K562 (cell line): ENCODE measurements at regions not wholly inside any gene's neighbourhood (a gene's known extent, or its start where the extent isn't known, plus 50 kb on each side); places are given as distances from the start of the nearest gene placed in this dataset.

ENCODE experiments used
- ATAC-seq: fragments of 200-7000 bp; cut with Tn5 transposase; 3 replicates; pipeline ENCODE4 v1.9.1; 2020; ENCODE audit warnings: moderate library complexity
- BruUV-seq: library from RNA; stranded (reverse); fragments of 400-500 nt; replicated peaks from 2 replicates; lab custom pipeline; 2021; lab: Mats Ljungman, UMichigan
- CTCF ChIA-PET: fragments of 300-600 bp; formaldehyde crosslinking; extraction: SDS; loops from one replicate; lab custom pipeline; 2021; ENCODE audit warnings: low intra/inter-chr PET ratio; lab: Yijun Ruan, JAX
- POLR2A ChIA-PET: fragments of 300-600, 350-650 bp; sonication (Branson Sonifier 250); formaldehyde crosslinking; extraction: SDS; loops from one replicate; lab custom pipeline; 2021; ENCODE audit warnings: antibody characterized with exemption, inconsistent platforms; lab: Yijun Ruan, JAX
- DNase-seq, 4 experiments: peaks; one replicate each; pipeline versions ENCODE4 v3.0.0 to v3.0.0-alpha.2; 2011 to 2018; ENCODE audit warnings: low spot score in 3 of 4, mixed read lengths in 3 of 4; ENCODE audit errors: extremely low read depth in 1 of 4
- FAIRE-seq: peaks from 2 replicates; lab custom pipeline; 2011; peaks lifted over from hg19 to GRCh38; lab: Jason Lieb, UNC
- H2AFZ ChIP-seq: 2 replicates; pipeline ENCODE4 v1.6.0; 2011; ENCODE audit warnings: low read depth, low read length, control low read depth, inconsistent platforms
- H3K27ac ChIP-seq: fragments of 200-600 bp; 3 replicates; pipeline ENCODE4 v1.8.0; 2011; ENCODE audit warnings: low read depth, mild to moderate bottlenecking, control low read depth, inconsistent platforms, low read length, moderate library complexity, mixed read lengths; ENCODE audit errors: extremely low read depth
- H3K27me3 ChIP-seq, 2 experiments: fragments of 300-600 bp in 1 of 2; 2 replicates in 1 of 2; 3 replicates in 1 of 2; pipeline versions ENCODE4 v1.6.0 to v1.8.0; 2011; ENCODE audit warnings: inconsistent platforms in 2 of 2, low read length in 2 of 2, mild to moderate bottlenecking in 1 of 2, mixed read lengths in 1 of 2, moderate library complexity in 1 of 2; ENCODE audit not compliant: control insufficient read depth in 2 of 2, insufficient read depth in 2 of 2
- H3K36me3 ChIP-seq: fragments of 300-600 bp; 3 replicates; pipeline ENCODE4 v1.8.0; 2011; ENCODE audit warnings: mild to moderate bottlenecking, low read length, inconsistent platforms; ENCODE audit not compliant: control insufficient read depth, insufficient read depth
- H3K4me1 ChIP-seq, 2 experiments: fragments of 200-600 bp in 1 of 2; replicated peaks in 1 of 2; 2 replicates in 1 of 2; 3 replicates in 1 of 2; pipeline versions ENCODE4 v1.5.1 to v1.8.0; 2011; ENCODE audit warnings: inconsistent platforms in 2 of 2, low read length in 2 of 2, mild to moderate bottlenecking in 1 of 2, mixed read lengths in 1 of 2, moderate library complexity in 1 of 2; ENCODE audit not compliant: control insufficient read depth in 2 of 2, insufficient read depth in 2 of 2
- H3K4me2 ChIP-seq: 2 replicates; pipeline ENCODE4 v1.6.1; 2011; ENCODE audit warnings: low read length, control low read depth, inconsistent platforms, mixed read lengths; ENCODE audit not compliant: insufficient read depth
- H3K4me3 ChIP-seq: fragments of 200-600 bp; sonication (generic), shearing (Covaris generic); 2 replicates; pipeline ENCODE4 v1.5.1; 2016; ENCODE audit warnings: control low read depth, inconsistent platforms
- H3K79me2 ChIP-seq: fragments of 200-600 bp; 3 replicates; pipeline ENCODE4 v1.8.0; 2011; ENCODE audit warnings: low read length, inconsistent platforms; ENCODE audit not compliant: control insufficient read depth, insufficient read depth
- H3K9ac ChIP-seq, 2 experiments: 2 replicates each; pipeline versions ENCODE4 v1.6.0 to v1.6.1; 2011; ENCODE audit warnings: low read depth in 2 of 2, low read length in 2 of 2, control low read depth in 1 of 2, inconsistent platforms in 1 of 2, mild to moderate bottlenecking in 1 of 2, mixed read lengths in 1 of 2; ENCODE audit not compliant: insufficient read depth in 1 of 2
- H3K9me1 ChIP-seq: one replicate; pipeline ENCODE4 v1.6.0; 2011; ENCODE audit warnings: inconsistent platforms, mild to moderate bottlenecking, low read length, moderate library complexity; ENCODE audit not compliant: control insufficient read depth, insufficient read depth
- H3K9me3 ChIP-seq: replicated peaks from 2 replicates; pipeline ENCODE4 v1.5.1; 2011; ENCODE audit warnings: low read depth, low read length, inconsistent platforms; ENCODE audit not compliant: control insufficient read depth, insufficient read depth
- H4K20me1 ChIP-seq: replicated peaks from 2 replicates; pipeline ENCODE4 v1.6.1; 2011; ENCODE audit warnings: low read length, inconsistent platforms, mixed read lengths; ENCODE audit not compliant: control insufficient read depth, insufficient read depth
- BACH1 ChIP-seq: fragments of 200-800 bp; sonication (Bioruptor generic); IDR thresholded peaks from 2 replicates; pipeline ENCODE4 v1.6.1; 2016; ENCODE audit warnings: missing genetic modification characterization, missing compliant biosample characterization
- HNRNPL ChIP-seq: fragments of 200-400 bp; formaldehyde crosslinking; IDR thresholded peaks from 2 replicates; pipeline ENCODE4 v1.6.1; 2017; ENCODE audit warnings: low read depth, mild to moderate bottlenecking, low read length
- LARP7 ChIP-seq: fragments of 450-650 bp; IDR thresholded peaks from 2 replicates; pipeline ENCODE4 v1.6.1; 2016
- NFRKB ChIP-seq: fragments of 450-650 bp; IDR thresholded peaks from 2 replicates; pipeline ENCODE4 v1.6.1; 2016; ENCODE audit warnings: low read depth
- RBM22 ChIP-seq: fragments of 200-400 bp; formaldehyde crosslinking; IDR thresholded peaks from 2 replicates; pipeline ENCODE4 v1.6.1; 2018; ENCODE audit warnings: low read length, low read depth; ENCODE audit not compliant: poor library complexity, severe bottlenecking
- SNRNP70 ChIP-seq: fragments of 200-400 bp; formaldehyde crosslinking; optimal IDR thresholded peaks from 2 replicates; pipeline ENCODE3; 2017; ENCODE audit warnings: low read depth, low read length
- ZNF41 ChIP-seq: fragments of 250-450 bp; sonication (Bioruptor Pico); conservative IDR thresholded peaks from 2 replicates; pipeline ENCODE4 v1.4.0; 2020; ENCODE audit warnings: mild to moderate bottlenecking
- WGBS: fragments of 100-300 bp; shearing (Covaris generic); methylation state at CpG from one replicate; pipeline ENCODE4 v1.1.6; 2016; ENCODE audit warnings: low coverage, mixed read lengths; ENCODE audit not compliant: insufficient coverage; ENCODE audit errors: missing lambda C conversion rate; 5-methylcytosine and 5-hydroxymethylcytosine counted together
- in situ Hi-C: fragments of 300-500 bp; cut with MboI; formaldehyde crosslinking; loops from 4 replicates; pipeline ENCODE4 v1.15.0; 2018; ENCODE audit warnings: inconsistent platforms, mixed read lengths
- intact Hi-C: fragments of 100-400 bp; cut with micrococcal nuclease; formaldehyde crosslinking; loops from 2 replicates; pipeline ENCODE4 v1.14.2; 2022

GRCh38 chr9:90979138-90979551 is 177.5 kb downstream of the SYK start:
- ATAC-seq (no peak), FAIRE-seq (no peak), DNase-seq (no peak)
- Histone ChIP-seq H3K9me1 (no peaks in the 10 kb centered on the region), H2AFZ (no peak overlapping the region), H3K4me1 (no peaks in the 10 kb centered on the region), H4K20me1 (no peaks in the 10 kb centered on the region), H3K27me3 (peaks cover 2 to 48% of the 10 kb centered on the region in 2 experiments; a peak in 3 of 5 replicates), H3K4me2 (no peak overlapping the region), H3K9ac (no peak overlapping the region), H3K4me3 (no peak overlapping the region), H3K36me3 (no peaks in the 10 kb centered on the region), H3K27ac (no peak overlapping the region), H3K79me2 (no peaks in the 10 kb centered on the region), H3K9me3 (no peaks in the 10 kb centered on the region)
- in situ Hi-C loops: no loop called here
- TF ChIP-seq NFRKB: no peak
- TF ChIP-seq HNRNPL: no peak
- no peak for TF ChIP-seq SNRNP70
- TF ChIP-seq BACH1 (tag): no peak
- 2% methylated on average over 5 of the region's 7 CpGs for WGBS
- intact Hi-C loops: no loop called here
- CTCF ChIA-PET: no interaction called here
- no TSS peak for BruUV-seq
- POLR2A ChIA-PET: no interaction called here

DNA sequence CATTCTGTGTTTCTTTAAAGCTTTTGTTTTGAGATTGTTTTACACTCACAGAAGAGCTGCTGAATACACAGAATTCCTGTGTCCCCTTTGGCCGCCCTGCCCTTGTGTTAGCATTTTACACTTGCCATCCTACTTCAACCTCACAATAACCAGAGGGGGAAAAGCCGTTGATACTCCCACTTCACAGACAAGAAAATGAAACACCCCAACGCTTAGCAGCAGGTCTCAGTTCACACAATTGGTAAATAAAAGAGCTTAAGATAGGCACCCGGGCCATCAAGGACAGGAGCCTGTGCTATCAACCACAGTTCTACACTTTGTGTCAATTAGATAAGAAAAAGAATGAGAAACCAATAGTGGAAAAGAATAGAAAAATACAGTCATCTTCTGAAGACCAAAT is 178.0 kb downstream of the SYK start:
- no peak overlapping the region for H3K4me2 ChIP-seq
- ChIA-PET CTCF (no interaction called here), POLR2A (no interaction called here)
- no peaks in the 10 kb centered on the region for H4K20me1 ChIP-seq
- no peak overlapping the region for H2AFZ ChIP-seq
- peaks cover 0 to 44% of the 10 kb centered on the region in 2 experiments; a peak in 3 of 5 replicates for H3K27me3 ChIP-seq
- no TSS peak for BruUV-seq
- intact Hi-C loops (no loop called here), in situ Hi-C loops (no loop called here)
- H3K9me3 ChIP-seq: no peaks in the 10 kb centered on the region
- DNase-seq (no peak), FAIRE-seq (no peak), ATAC-seq (no peak)
- no peak overlapping the region for H3K9ac ChIP-seq
- H3K27ac ChIP-seq: no peak overlapping the region
- H3K9me1 ChIP-seq: no peaks in the 10 kb centered on the region
- H3K4me3 ChIP-seq: no peak overlapping the region
- H3K36me3 ChIP-seq: no peaks in the 10 kb centered on the region
- H3K79me2 ChIP-seq: no peaks in the 10 kb centered on the region
- TF ChIP-seq ZNF41 (no peak), RBM22 (no peak), LARP7 (no peak)
- WGBS: 0% methylated on average over 4 of the region's 4 CpGs
- no peaks in the 10 kb centered on the region for H3K4me1 ChIP-seq
